K562 (cell line): ENCODE measurements at regions not wholly inside any gene's neighbourhood (a gene's known extent, or its start where the extent isn't known, plus 50 kb on each side); places are given as distances from the start of the nearest gene placed in this dataset.

Experiments
- ATAC-seq: fragments of 200-7000 bp; cut with Tn5 transposase; 3 replicates; pipeline ENCODE4 v1.9.1; 2020; ENCODE audit warnings: moderate library complexity
- BruUV-seq: library from RNA; stranded (reverse); fragments of 400-500 nt; replicated peaks from 2 replicates; lab custom pipeline; 2021; lab: Mats Ljungman, UMichigan
- CTCF ChIA-PET: fragments of 300-600 bp; formaldehyde crosslinking; extraction: SDS; loops from one replicate; lab custom pipeline; 2021; ENCODE audit warnings: low intra/inter-chr PET ratio; lab: Yijun Ruan, JAX
- POLR2A ChIA-PET: fragments of 300-600, 350-650 bp; sonication (Branson Sonifier 250); formaldehyde crosslinking; extraction: SDS; loops from one replicate; lab custom pipeline; 2021; ENCODE audit warnings: antibody characterized with exemption, inconsistent platforms; lab: Yijun Ruan, JAX
- DNase-seq, 4 experiments: peaks; one replicate each; pipeline versions ENCODE4 v3.0.0 to v3.0.0-alpha.2; 2011 to 2018; ENCODE audit warnings: low spot score in 3 of 4, mixed read lengths in 3 of 4; ENCODE audit errors: extremely low read depth in 1 of 4
- FAIRE-seq: peaks from 2 replicates; lab custom pipeline; 2011; peaks lifted over from hg19 to GRCh38; lab: Jason Lieb, UNC
- H2AFZ ChIP-seq: 2 replicates; pipeline ENCODE4 v1.6.0; 2011; ENCODE audit warnings: low read depth, low read length, control low read depth, inconsistent platforms
- H3K27ac ChIP-seq: fragments of 200-600 bp; 3 replicates; pipeline ENCODE4 v1.8.0; 2011; ENCODE audit warnings: low read depth, mild to moderate bottlenecking, control low read depth, inconsistent platforms, low read length, moderate library complexity, mixed read lengths; ENCODE audit errors: extremely low read depth
- H3K27me3 ChIP-seq, 2 experiments: fragments of 300-600 bp in 1 of 2; 2 replicates in 1 of 2; 3 replicates in 1 of 2; pipeline versions ENCODE4 v1.6.0 to v1.8.0; 2011; ENCODE audit warnings: inconsistent platforms in 2 of 2, low read length in 2 of 2, mild to moderate bottlenecking in 1 of 2, mixed read lengths in 1 of 2, moderate library complexity in 1 of 2; ENCODE audit not compliant: control insufficient read depth in 2 of 2, insufficient read depth in 2 of 2
- H3K36me3 ChIP-seq: fragments of 300-600 bp; 3 replicates; pipeline ENCODE4 v1.8.0; 2011; ENCODE audit warnings: mild to moderate bottlenecking, low read length, inconsistent platforms; ENCODE audit not compliant: control insufficient read depth, insufficient read depth
- H3K4me1 ChIP-seq, 2 experiments: fragments of 200-600 bp in 1 of 2; replicated peaks in 1 of 2; 2 replicates in 1 of 2; 3 replicates in 1 of 2; pipeline versions ENCODE4 v1.5.1 to v1.8.0; 2011; ENCODE audit warnings: inconsistent platforms in 2 of 2, low read length in 2 of 2, mild to moderate bottlenecking in 1 of 2, mixed read lengths in 1 of 2, moderate library complexity in 1 of 2; ENCODE audit not compliant: control insufficient read depth in 2 of 2, insufficient read depth in 2 of 2
- H3K4me2 ChIP-seq: 2 replicates; pipeline ENCODE4 v1.6.1; 2011; ENCODE audit warnings: low read length, control low read depth, inconsistent platforms, mixed read lengths; ENCODE audit not compliant: insufficient read depth
- H3K4me3 ChIP-seq: fragments of 200-600 bp; sonication (generic), shearing (Covaris generic); 2 replicates; pipeline ENCODE4 v1.5.1; 2016; ENCODE audit warnings: control low read depth, inconsistent platforms
- H3K79me2 ChIP-seq: fragments of 200-600 bp; 3 replicates; pipeline ENCODE4 v1.8.0; 2011; ENCODE audit warnings: low read length, inconsistent platforms; ENCODE audit not compliant: control insufficient read depth, insufficient read depth
- H3K9ac ChIP-seq, 2 experiments: 2 replicates each; pipeline versions ENCODE4 v1.6.0 to v1.6.1; 2011; ENCODE audit warnings: low read depth in 2 of 2, low read length in 2 of 2, control low read depth in 1 of 2, inconsistent platforms in 1 of 2, mild to moderate bottlenecking in 1 of 2, mixed read lengths in 1 of 2; ENCODE audit not compliant: insufficient read depth in 1 of 2
- H3K9me1 ChIP-seq: one replicate; pipeline ENCODE4 v1.6.0; 2011; ENCODE audit warnings: inconsistent platforms, mild to moderate bottlenecking, low read length, moderate library complexity; ENCODE audit not compliant: control insufficient read depth, insufficient read depth
- H3K9me3 ChIP-seq: replicated peaks from 2 replicates; pipeline ENCODE4 v1.5.1; 2011; ENCODE audit warnings: low read depth, low read length, inconsistent platforms; ENCODE audit not compliant: control insufficient read depth, insufficient read depth
- H4K20me1 ChIP-seq: replicated peaks from 2 replicates; pipeline ENCODE4 v1.6.1; 2011; ENCODE audit warnings: low read length, inconsistent platforms, mixed read lengths; ENCODE audit not compliant: control insufficient read depth, insufficient read depth
- CREB1 ChIP-seq, 2 experiments: sonication (generic) in 1 of 2; formaldehyde crosslinking in 1 of 2; IDR thresholded peaks; 2 replicates each; pipeline versions ENCODE4 v1.6.1 to v1.8.0; 2012 to 2022; ENCODE audit warnings: inconsistent platforms in 1 of 2, mild to moderate bottlenecking in 1 of 2, missing genetic modification reagents in 1 of 2, moderate library complexity in 1 of 2
- LCOR ChIP-seq: sonication (generic); formaldehyde crosslinking; IDR thresholded peaks from 2 replicates; pipeline ENCODE4 v1.8.0; 2022; ENCODE audit warnings: mild to moderate bottlenecking, missing genetic modification reagents
- SMARCA5 ChIP-seq: fragments of 450-650 bp; IDR thresholded peaks from 2 replicates; pipeline ENCODE4 v1.6.1; 2016
- U2AF2 ChIP-seq: fragments of 200-400 bp; formaldehyde crosslinking; optimal IDR thresholded peaks from 2 replicates; pipeline ENCODE3; 2017; ENCODE audit warnings: low read depth, mild to moderate bottlenecking, low read length
- WGBS: fragments of 100-300 bp; shearing (Covaris generic); methylation state at CpG from one replicate; pipeline ENCODE4 v1.1.6; 2016; ENCODE audit warnings: low coverage, mixed read lengths; ENCODE audit not compliant: insufficient coverage; ENCODE audit errors: missing lambda C conversion rate; 5-methylcytosine and 5-hydroxymethylcytosine counted together
- in situ Hi-C: fragments of 300-500 bp; cut with MboI; formaldehyde crosslinking; loops from 4 replicates; pipeline ENCODE4 v1.15.0; 2018; ENCODE audit warnings: inconsistent platforms, mixed read lengths
- intact Hi-C: fragments of 100-400 bp; cut with micrococcal nuclease; formaldehyde crosslinking; loops from 2 replicates; pipeline ENCODE4 v1.14.2; 2022
- TF ChIP-seq, protein P1 (sequence below), 2 experiments: fragments of 450-650 bp in 1 of 2; IDR thresholded peaks; 2 replicates each; pipeline ENCODE4 v1.6.1; 2011 to 2017; ENCODE audit warnings: low read depth in 2 of 2, antibody characterized with exemption in 1 of 2, borderline replicate concordance in 1 of 2, low read length in 1 of 2, mild to moderate bottlenecking in 1 of 2, mixed read lengths in 1 of 2; ENCODE audit not compliant: control insufficient read depth in 1 of 2
- TF ChIP-seq, protein P2 (sequence below): sonication (generic); formaldehyde crosslinking; IDR thresholded peaks from 2 replicates; pipeline ENCODE4 v1.8.0; 2023; ENCODE audit warnings: missing genetic modification reagents, mild to moderate bottlenecking, borderline replicate concordance
- TF ChIP-seq, protein P3 (sequence below): fragments of 450-650 bp; formaldehyde crosslinking; IDR thresholded peaks from 2 replicates; pipeline ENCODE4 v1.4.0; 2020; ENCODE audit warnings: mild to moderate bottlenecking, moderate library complexity
- TF ChIP-seq, protein P4 (sequence below): sonication (generic); formaldehyde crosslinking; IDR thresholded peaks from 2 replicates; pipeline ENCODE4 v1.8.0; 2023; ENCODE audit warnings: mild to moderate bottlenecking, missing genetic modification reagents

DNA sequence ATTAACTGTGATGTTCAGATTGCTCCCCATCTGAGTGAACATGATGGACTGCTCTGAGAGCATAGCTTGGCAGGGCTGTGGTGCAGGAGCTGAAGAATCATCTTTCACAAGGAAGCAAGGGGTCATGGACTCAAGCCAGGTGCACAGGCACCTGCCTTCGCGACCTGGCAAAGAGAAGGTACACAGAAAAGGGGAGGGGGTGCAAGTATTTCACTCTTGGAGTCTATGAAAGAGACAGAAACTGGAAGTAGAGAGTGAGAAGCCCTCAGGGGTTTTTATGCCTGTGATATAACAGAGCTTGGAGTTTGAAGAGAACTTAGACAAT, 232.6 kb upstream of the PLXNA2 start:
- H3K9me1 ChIP-seq, result no peaks in the 10 kb centered on the region
- intact Hi-C loops, result no loop called here
- WGBS, result 6% methylated on average over 2 of the region's 2 CpGs
- no peak for DNase-seq
- in situ Hi-C loops, result no loop called here
- no peak for FAIRE-seq
- H3K4me1 ChIP-seq, result no peaks in the 10 kb centered on the region
- ATAC-seq, result no peak
- H3K4me2 ChIP-seq, result no peak overlapping the region
- H3K9me3 ChIP-seq, result no peaks in the 10 kb centered on the region
- ChIA-PET POLR2A (no interaction called here), CTCF (no interaction called here)
- H3K79me2 ChIP-seq, result no peaks in the 10 kb centered on the region
- no peaks in the 10 kb centered on the region for H4K20me1 ChIP-seq
- H3K27ac ChIP-seq, result no peak overlapping the region
- no peaks in the 10 kb centered on the region for H3K27me3 ChIP-seq
- BruUV-seq, result no TSS peak
- H3K36me3 ChIP-seq, result no peaks in the 10 kb centered on the region
- H3K9ac ChIP-seq, result no peak overlapping the region
- no peak overlapping the region for H2AFZ ChIP-seq
- H3K4me3 ChIP-seq, result no peak overlapping the region
- TF ChIP-seq, protein P1, sequence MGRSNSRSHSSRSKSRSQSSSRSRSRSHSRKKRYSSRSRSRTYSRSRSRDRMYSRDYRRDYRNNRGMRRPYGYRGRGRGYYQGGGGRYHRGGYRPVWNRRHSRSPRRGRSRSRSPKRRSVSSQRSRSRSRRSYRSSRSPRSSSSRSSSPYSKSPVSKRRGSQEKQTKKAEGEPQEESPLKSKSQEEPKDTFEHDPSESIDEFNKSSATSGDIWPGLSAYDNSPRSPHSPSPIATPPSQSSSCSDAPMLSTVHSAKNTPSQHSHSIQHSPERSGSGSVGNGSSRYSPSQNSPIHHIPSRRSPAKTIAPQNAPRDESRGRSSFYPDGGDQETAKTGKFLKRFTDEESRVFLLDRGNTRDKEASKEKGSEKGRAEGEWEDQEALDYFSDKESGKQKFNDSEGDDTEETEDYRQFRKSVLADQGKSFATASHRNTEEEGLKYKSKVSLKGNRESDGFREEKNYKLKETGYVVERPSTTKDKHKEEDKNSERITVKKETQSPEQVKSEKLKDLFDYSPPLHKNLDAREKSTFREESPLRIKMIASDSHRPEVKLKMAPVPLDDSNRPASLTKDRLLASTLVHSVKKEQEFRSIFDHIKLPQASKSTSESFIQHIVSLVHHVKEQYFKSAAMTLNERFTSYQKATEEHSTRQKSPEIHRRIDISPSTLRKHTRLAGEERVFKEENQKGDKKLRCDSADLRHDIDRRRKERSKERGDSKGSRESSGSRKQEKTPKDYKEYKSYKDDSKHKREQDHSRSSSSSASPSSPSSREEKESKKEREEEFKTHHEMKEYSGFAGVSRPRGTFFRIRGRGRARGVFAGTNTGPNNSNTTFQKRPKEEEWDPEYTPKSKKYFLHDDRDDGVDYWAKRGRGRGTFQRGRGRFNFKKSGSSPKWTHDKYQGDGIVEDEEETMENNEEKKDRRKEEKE (IDR thresholded peaks at IDR 0.05; ENCODE audit: borderline replicate concordance in 1 of 2, control insufficient read depth in 1 of 2, low read depth in 2 of 2, low read length in 1 of 2), result no peak
- TF ChIP-seq CREB1 (IDR thresholded peaks at IDR 0.05) (no peak), CREB1 (CRISPR knock-in tag; IDR thresholded peaks at IDR 0.05) (no peak), LCOR (CRISPR knock-in tag) (no peak), U2AF2 (no peak), SMARCA5 (no peak)
- TF ChIP-seq, protein P2, sequence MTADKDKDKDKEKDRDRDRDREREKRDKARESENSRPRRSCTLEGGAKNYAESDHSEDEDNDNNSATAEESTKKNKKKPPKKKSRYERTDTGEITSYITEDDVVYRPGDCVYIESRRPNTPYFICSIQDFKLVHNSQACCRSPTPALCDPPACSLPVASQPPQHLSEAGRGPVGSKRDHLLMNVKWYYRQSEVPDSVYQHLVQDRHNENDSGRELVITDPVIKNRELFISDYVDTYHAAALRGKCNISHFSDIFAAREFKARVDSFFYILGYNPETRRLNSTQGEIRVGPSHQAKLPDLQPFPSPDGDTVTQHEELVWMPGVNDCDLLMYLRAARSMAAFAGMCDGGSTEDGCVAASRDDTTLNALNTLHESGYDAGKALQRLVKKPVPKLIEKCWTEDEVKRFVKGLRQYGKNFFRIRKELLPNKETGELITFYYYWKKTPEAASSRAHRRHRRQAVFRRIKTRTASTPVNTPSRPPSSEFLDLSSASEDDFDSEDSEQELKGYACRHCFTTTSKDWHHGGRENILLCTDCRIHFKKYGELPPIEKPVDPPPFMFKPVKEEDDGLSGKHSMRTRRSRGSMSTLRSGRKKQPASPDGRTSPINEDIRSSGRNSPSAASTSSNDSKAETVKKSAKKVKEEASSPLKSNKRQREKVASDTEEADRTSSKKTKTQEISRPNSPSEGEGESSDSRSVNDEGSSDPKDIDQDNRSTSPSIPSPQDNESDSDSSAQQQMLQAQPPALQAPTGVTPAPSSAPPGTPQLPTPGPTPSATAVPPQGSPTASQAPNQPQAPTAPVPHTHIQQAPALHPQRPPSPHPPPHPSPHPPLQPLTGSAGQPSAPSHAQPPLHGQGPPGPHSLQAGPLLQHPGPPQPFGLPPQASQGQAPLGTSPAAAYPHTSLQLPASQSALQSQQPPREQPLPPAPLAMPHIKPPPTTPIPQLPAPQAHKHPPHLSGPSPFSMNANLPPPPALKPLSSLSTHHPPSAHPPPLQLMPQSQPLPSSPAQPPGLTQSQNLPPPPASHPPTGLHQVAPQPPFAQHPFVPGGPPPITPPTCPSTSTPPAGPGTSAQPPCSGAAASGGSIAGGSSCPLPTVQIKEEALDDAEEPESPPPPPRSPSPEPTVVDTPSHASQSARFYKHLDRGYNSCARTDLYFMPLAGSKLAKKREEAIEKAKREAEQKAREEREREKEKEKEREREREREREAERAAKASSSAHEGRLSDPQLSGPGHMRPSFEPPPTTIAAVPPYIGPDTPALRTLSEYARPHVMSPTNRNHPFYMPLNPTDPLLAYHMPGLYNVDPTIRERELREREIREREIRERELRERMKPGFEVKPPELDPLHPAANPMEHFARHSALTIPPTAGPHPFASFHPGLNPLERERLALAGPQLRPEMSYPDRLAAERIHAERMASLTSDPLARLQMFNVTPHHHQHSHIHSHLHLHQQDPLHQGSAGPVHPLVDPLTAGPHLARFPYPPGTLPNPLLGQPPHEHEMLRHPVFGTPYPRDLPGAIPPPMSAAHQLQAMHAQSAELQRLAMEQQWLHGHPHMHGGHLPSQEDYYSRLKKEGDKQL (CRISPR knock-in tag), result no peak
- TF ChIP-seq, protein P3, sequence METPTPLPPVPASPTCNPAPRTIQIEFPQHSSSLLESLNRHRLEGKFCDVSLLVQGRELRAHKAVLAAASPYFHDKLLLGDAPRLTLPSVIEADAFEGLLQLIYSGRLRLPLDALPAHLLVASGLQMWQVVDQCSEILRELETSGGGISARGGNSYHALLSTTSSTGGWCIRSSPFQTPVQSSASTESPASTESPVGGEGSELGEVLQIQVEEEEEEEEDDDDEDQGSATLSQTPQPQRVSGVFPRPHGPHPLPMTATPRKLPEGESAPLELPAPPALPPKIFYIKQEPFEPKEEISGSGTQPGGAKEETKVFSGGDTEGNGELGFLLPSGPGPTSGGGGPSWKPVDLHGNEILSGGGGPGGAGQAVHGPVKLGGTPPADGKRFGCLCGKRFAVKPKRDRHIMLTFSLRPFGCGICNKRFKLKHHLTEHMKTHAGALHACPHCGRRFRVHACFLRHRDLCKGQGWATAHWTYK (CRISPR knock-in tag), result no peak
- TF ChIP-seq, protein P4, sequence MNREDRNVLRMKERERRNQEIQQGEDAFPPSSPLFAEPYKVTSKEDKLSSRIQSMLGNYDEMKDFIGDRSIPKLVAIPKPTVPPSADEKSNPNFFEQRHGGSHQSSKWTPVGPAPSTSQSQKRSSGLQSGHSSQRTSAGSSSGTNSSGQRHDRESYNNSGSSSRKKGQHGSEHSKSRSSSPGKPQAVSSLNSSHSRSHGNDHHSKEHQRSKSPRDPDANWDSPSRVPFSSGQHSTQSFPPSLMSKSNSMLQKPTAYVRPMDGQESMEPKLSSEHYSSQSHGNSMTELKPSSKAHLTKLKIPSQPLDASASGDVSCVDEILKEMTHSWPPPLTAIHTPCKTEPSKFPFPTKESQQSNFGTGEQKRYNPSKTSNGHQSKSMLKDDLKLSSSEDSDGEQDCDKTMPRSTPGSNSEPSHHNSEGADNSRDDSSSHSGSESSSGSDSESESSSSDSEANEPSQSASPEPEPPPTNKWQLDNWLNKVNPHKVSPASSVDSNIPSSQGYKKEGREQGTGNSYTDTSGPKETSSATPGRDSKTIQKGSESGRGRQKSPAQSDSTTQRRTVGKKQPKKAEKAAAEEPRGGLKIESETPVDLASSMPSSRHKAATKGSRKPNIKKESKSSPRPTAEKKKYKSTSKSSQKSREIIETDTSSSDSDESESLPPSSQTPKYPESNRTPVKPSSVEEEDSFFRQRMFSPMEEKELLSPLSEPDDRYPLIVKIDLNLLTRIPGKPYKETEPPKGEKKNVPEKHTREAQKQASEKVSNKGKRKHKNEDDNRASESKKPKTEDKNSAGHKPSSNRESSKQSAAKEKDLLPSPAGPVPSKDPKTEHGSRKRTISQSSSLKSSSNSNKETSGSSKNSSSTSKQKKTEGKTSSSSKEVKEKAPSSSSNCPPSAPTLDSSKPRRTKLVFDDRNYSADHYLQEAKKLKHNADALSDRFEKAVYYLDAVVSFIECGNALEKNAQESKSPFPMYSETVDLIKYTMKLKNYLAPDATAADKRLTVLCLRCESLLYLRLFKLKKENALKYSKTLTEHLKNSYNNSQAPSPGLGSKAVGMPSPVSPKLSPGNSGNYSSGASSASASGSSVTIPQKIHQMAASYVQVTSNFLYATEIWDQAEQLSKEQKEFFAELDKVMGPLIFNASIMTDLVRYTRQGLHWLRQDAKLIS (CRISPR knock-in tag), result no peak
